SK-N-SH treated with all-trans-retinoic acid at 6 μM for 48 hours (cell line): ENCODE measurements at regions not wholly inside any gene's neighbourhood (a gene's known extent, or its start where the extent isn't known, plus 50 kb on each side); places are given as distances from the start of the nearest gene placed in this dataset.

Experiments used
- ATAC-seq: fragments of 200-7000 bp; cut with Tn5 transposase; 3 replicates; pipeline ENCODE4 v1.9.1; 2020; ENCODE audit warnings: mild to moderate bottlenecking, moderate library complexity
- ARNTL ChIP-seq: fragments of 450-650 bp; formaldehyde crosslinking; IDR thresholded peaks from 2 replicates; pipeline ENCODE4 v1.5.0; 2020; ENCODE audit warnings: low read depth, mild to moderate bottlenecking, moderate library complexity, borderline replicate concordance
- CREB5 ChIP-seq: fragments of 250-450 bp; sonication (Bioruptor Pico); IDR thresholded peaks from 2 replicates; pipeline ENCODE4 v1.5.1; 2020; ENCODE audit warnings: low read depth, mild to moderate bottlenecking, moderate library complexity
- CSDC2 ChIP-seq: fragments of 250-450 bp; sonication (Bioruptor Pico); IDR thresholded peaks from 2 replicates; pipeline ENCODE4 v1.5.0; 2020; ENCODE audit warnings: mild to moderate bottlenecking, moderate library complexity
- CSRNP3 ChIP-seq: fragments of 250-450 bp; sonication (Bioruptor Pico); IDR thresholded peaks from 2 replicates; pipeline ENCODE4 v1.5.1; 2021; ENCODE audit warnings: mild to moderate bottlenecking, moderate library complexity
- GLIS3 ChIP-seq: fragments of 250-450 bp; sonication (Bioruptor Pico); IDR thresholded peaks from 2 replicates; pipeline ENCODE4 v1.5.0; 2020; ENCODE audit warnings: mild to moderate bottlenecking, moderate library complexity
- ISL1 ChIP-seq: fragments of 250-450 bp; sonication (Bioruptor Pico); IDR thresholded peaks from 2 replicates; pipeline ENCODE4 v2.1.2; 2022; ENCODE audit warnings: mild to moderate bottlenecking, moderate library complexity
- OSR1 ChIP-seq: fragments of 250-450 bp; sonication (Bioruptor Pico); IDR thresholded peaks from 2 replicates; pipeline ENCODE4 v1.8.0; 2022; ENCODE audit warnings: moderate library complexity, mild to moderate bottlenecking, inconsistent platforms
- PATZ1 ChIP-seq: fragments of 250-450 bp; sonication (Bioruptor Pico); IDR thresholded peaks from 2 replicates; pipeline ENCODE4 v1.8.0; 2020; ENCODE audit warnings: mild to moderate bottlenecking, moderate library complexity, borderline replicate concordance
- PPARA ChIP-seq: fragments of 250-450 bp; sonication (Bioruptor Pico); IDR thresholded peaks from 2 replicates; pipeline ENCODE4 v1.5.0; 2020; ENCODE audit warnings: mild to moderate bottlenecking, borderline replicate concordance
- RARB ChIP-seq: fragments of 250-450 bp; sonication (Bioruptor Pico); IDR thresholded peaks from 2 replicates; pipeline ENCODE4 v1.8.0; 2021; ENCODE audit warnings: mild to moderate bottlenecking, moderate library complexity
- SNAI2 ChIP-seq: fragments of 250-450 bp; sonication (Bioruptor Pico); IDR thresholded peaks from 2 replicates; pipeline ENCODE4 v1.5.0; 2020; ENCODE audit warnings: mild to moderate bottlenecking, moderate library complexity
- TCF4 ChIP-seq: fragments of 250-450 bp; sonication (Bioruptor Pico); IDR thresholded peaks from 2 replicates; pipeline ENCODE4 v1.8.0; 2021; ENCODE audit warnings: mild to moderate bottlenecking, moderate library complexity, borderline replicate concordance
- TOX ChIP-seq: fragments of 250-450 bp; sonication (Bioruptor Pico); IDR thresholded peaks from 2 replicates; pipeline ENCODE4 v1.8.0; 2021; ENCODE audit warnings: mild to moderate bottlenecking, moderate library complexity, borderline replicate concordance
- TSHZ2 ChIP-seq: fragments of 250-450 bp; sonication (Bioruptor Pico); IDR thresholded peaks from 2 replicates; pipeline ENCODE4 v1.5.0; 2020; ENCODE audit warnings: mild to moderate bottlenecking, moderate library complexity
- ZC3H10 ChIP-seq: fragments of 250-450 bp; sonication (Bioruptor Pico); IDR thresholded peaks from 2 replicates; pipeline ENCODE4 v1.5.1; 2021; ENCODE audit warnings: mild to moderate bottlenecking, moderate library complexity
- ZFP30 ChIP-seq: fragments of 450-650 bp; formaldehyde crosslinking; IDR thresholded peaks from 2 replicates; pipeline ENCODE4 v1.5.0; 2022; ENCODE audit warnings: mild to moderate bottlenecking, moderate library complexity
- ZNF70 ChIP-seq: fragments of 450-650 bp; formaldehyde crosslinking; IDR thresholded peaks from 2 replicates; pipeline ENCODE4 v1.5.0; 2020; ENCODE audit warnings: mild to moderate bottlenecking, moderate library complexity

- TF ChIP-seq CREB5 = no peak
Measured at GRCh38 chr6:113188962-113189361, 668.2 kb upstream of the MARCKS start (continued).

- no peak for ATAC-seq
- TF ChIP-seq CSDC2 (CRISPR knock-in tag) (no peak), ZC3H10 (CRISPR knock-in tag) (no peak), OSR1 (CRISPR knock-in tag) (no peak), CSRNP3 (no peak), TSHZ2 (no peak), TCF4 (CRISPR knock-in tag) (no peak), GLIS3 (CRISPR knock-in tag) (no peak), TOX (CRISPR knock-in tag) (no peak), SNAI2 (CRISPR knock-in tag) (no peak)
Measured at GRCh38 chr6:113190170-113190569, 667.0 kb upstream of the MARCKS start.

GRCh38 chr6:113194090-113194489, 663.1 kb upstream of the MARCKS start:
- no peak for ATAC-seq
- TF ChIP-seq ARNTL = no peak
- TF ChIP-seq CSRNP3 = no peak
- TF ChIP-seq RARB = no peak
- TF ChIP-seq ZNF70 = no peak
- TF ChIP-seq PATZ1 (CRISPR knock-in tag) = no peak
- no peak for TF ChIP-seq CSDC2 (CRISPR knock-in tag)
- no peak for TF ChIP-seq GLIS3 (CRISPR knock-in tag)
- no peak for TF ChIP-seq TOX (CRISPR knock-in tag)
- no peak for TF ChIP-seq ISL1 (CRISPR knock-in tag)

GRCh38 chr6:113202852-113203714, 654.1 kb upstream of the MARCKS start:
- no peak for TF ChIP-seq PPARA (CRISPR knock-in tag)
- no peak for TF ChIP-seq ZNF70
- no peak for TF ChIP-seq CSDC2 (CRISPR knock-in tag)
- no peak for TF ChIP-seq CREB5
- TF ChIP-seq GLIS3 (CRISPR knock-in tag) = no peak
- no peak for TF ChIP-seq ARNTL
- no peak for TF ChIP-seq TCF4 (CRISPR knock-in tag)
- TF ChIP-seq ZFP30 (CRISPR knock-in tag) = no peak
- TF ChIP-seq OSR1 (CRISPR knock-in tag) = no peak
- TF ChIP-seq, all 23 proteins: peak for 0
- no peak for ATAC-seq
